SK-N-SH (cell line): ENCODE measurements at regions not wholly inside any gene's neighbourhood (a gene's known extent, or its start where the extent isn't known, plus 50 kb on each side); places are given as distances from the start of the nearest gene placed in this dataset.

Experiments used
- CTCF ChIP-seq: fragments of 200-600 bp; sonication (generic); IDR thresholded peaks from 2 replicates; pipeline ENCODE4 v1.6.1; 2017; ENCODE audit warnings: antibody characterized with exemption, mild to moderate bottlenecking, moderate library complexity
- EZH2phosphoT487 ChIP-seq: fragments of 200-600 bp; sonication (generic); IDR thresholded peaks from 2 replicates; pipeline ENCODE4 v1.6.1; 2017; ENCODE audit warnings: low read depth, mixed run types, mild to moderate bottlenecking, antibody characterized with exemption, moderate library complexity, borderline replicate concordance
- NRF1 ChIP-seq: IDR thresholded peaks from 2 replicates; pipeline ENCODE4 v1.6.1; 2012; ENCODE audit warnings: low read depth, mild to moderate bottlenecking, low read length
- POLR2AphosphoS5 ChIP-seq: IDR thresholded peaks from 2 replicates; pipeline ENCODE4 v1.6.1; 2012; ENCODE audit warnings: low read depth, low read length
- RAD21 ChIP-seq: IDR thresholded peaks from 2 replicates; pipeline ENCODE4 v1.6.1; 2012; ENCODE audit warnings: mild to moderate bottlenecking, low read length
- RFX5 ChIP-seq: IDR thresholded peaks from 2 replicates; pipeline ENCODE4 v1.6.1; 2012; ENCODE audit warnings: mild to moderate bottlenecking, improper control_type of control experiment, low read length
- SMC3 ChIP-seq: IDR thresholded peaks from 2 replicates; pipeline ENCODE4 v1.6.1; 2012; ENCODE audit warnings: low read depth, low read length, improper control_type of control experiment
- TAF1 ChIP-seq: IDR thresholded peaks from 2 replicates; pipeline ENCODE4 v1.6.1; 2012; ENCODE audit warnings: low read depth, mild to moderate bottlenecking, low read length, moderate library complexity, borderline replicate concordance
- USF1 ChIP-seq: IDR thresholded peaks from 2 replicates; pipeline ENCODE4 v1.4.0; 2012; ENCODE audit warnings: low read depth, borderline replicate concordance
- YY1 ChIP-seq: IDR thresholded peaks from 2 replicates; pipeline ENCODE4 v1.4.0; 2012; ENCODE audit warnings: low read depth, mild to moderate bottlenecking

GRCh38 chr2:7861910-7862702, 819.8 kb upstream of the ID2 start:
- TF ChIP-seq EZH2phosphoT487: no peak
- no peak for TF ChIP-seq CTCF
- no peak for TF ChIP-seq POLR2AphosphoS5
- no peak for TF ChIP-seq RAD21
- no peak for TF ChIP-seq TAF1
- no peak for TF ChIP-seq USF1
- no peak for TF ChIP-seq SMC3
- no peak for TF ChIP-seq RFX5
- no peak for TF ChIP-seq YY1
- TF ChIP-seq NRF1: no peak
